ENCODE measurements at regions not wholly inside any gene's neighbourhood (a gene's known extent, or its start where the extent isn't known, plus 50 kb on each side); places are given as distances from the start of the nearest gene placed in this dataset.

DNA sequence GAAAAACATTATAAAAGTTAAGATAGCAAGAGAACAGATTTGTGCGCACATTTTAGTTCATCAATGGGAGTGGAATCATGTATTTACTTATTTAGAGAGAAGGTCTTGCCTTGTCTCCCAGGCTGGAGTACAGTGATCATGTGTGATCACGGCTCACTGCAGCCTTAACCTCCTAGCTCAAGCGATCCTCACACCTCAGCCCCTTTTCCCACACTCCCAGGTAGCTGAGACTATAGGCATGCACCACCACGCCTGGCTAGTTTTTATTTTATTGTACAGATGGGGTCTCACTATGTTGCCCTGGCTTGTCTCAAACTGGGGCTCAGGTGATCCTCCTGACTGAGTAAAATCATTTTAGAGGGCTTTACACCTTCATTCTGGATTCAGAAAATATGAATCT is 72.3 kb upstream of the ADGRF1 start:
- no peak for DNase-seq

DNA sequence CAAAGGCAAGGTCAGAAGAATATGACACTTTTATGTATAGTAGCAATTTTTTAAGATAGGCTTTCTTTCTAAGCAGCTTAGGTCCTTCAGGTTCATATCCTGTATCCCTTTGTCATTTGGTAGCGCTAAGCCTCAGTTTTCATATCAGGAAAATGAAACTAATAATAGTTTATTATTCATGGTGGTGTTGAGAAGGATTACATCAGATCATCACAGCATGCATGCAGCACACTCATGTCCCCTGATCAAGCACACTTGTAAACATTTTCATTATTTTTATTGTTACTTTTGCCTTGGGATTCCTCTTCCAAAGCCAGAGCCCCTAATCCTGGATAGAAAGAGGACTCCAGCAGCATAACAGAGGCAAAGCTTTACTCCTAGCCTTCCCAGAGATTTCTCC is 70.2 kb upstream of the ADGRF1 start:
- DNase-seq, result no peak

GRCh38 chr6:47111685-47112084 is 69.6 kb upstream of the ADGRF1 start:
- no peak for DNase-seq

DNA sequence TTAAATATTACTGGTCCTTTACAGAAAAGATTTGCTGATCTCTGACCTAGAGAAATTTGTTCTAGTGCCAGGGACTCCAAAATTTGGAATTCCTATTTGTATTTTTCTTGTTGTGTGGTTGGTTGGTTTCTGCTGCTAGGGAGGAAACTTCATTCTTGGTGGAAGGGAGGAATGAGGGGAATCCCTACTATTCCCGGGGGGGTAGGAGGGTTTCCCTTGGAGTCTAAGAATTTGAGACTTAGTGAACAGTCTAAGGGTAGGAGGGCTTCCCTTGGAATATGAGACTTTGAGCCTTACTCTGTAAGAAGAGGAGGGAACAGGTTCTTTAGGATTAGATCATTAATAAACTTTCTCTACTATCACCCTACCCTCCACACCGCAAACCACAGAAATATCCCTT is 67.1 kb upstream of the ADGRF1 start:
- no peak for DNase-seq

DNA sequence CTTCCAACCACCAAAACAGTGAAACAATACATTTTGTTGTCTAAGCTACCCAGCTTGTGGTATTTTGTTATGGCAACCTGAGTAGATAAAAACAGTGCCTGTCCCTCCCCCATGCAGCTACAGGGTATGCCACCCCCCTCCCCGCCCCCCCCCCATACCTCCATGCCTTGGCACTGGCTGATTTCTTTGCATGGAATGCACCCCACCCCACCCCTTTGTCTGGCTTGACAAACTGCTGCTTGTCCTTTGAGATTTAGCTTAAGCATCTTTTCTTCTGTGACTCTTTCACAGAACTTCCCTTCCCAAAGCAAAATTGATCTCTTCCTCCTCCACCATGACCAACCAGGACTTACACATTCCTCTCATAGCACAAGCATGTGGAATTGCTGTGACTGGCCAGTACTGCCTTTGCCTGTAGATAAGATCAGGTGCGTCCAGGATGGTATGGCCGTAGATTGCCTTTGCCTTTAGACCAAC is 64.6 kb upstream of the ADGRF1 start:
- no peak for DNase-seq

DNA sequence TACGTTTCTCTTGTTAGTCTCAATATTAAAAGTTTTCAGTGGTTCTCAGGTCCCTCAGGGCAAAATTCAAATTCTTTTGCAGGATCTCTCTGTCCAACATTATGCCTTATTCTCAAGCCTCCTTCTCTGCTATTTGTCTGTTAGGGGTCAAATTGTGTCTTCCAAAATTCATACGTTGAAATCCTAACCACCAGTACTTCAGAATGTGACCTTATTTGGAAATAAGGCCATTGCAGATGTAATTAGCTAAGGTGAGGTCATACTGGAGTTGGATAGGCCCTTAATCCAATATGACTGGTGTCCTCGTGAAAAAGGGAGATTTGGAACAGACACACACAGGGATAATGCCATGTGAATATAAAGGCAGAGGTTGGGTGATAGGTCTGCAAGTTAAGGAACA is 64.1 kb upstream of the ADGRF1 start:
- no peak for DNase-seq

- DNase-seq, result no peak
These were observed 63.5 kb upstream of the ADGRF1 start for GRCh38 chr6:47105469-47106178.

DNA sequence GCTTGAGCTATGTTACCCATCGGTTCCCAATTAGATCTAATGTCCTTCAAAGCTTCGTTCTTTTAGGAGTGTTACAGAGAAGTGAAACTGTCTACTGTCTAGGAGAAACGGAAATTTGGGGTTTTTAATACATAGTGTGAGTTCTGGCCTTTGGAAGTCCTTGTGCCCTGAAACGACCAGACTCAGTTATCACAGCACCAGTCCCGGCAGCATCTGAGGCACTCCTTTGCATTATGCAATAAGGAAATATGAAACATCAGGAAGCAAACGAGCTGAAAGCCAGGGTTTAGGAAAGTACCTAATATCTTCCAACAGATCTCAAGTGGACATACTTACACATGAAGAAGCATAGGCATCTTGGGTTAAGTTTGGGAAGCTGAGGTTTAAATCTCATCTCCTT is 61.8 kb upstream of the ADGRF1 start:
- no peak for DNase-seq

GRCh38 chr6:47102331-47102730 is 60.2 kb upstream of the ADGRF1 start:
- DNase-seq, result no peak

DNA sequence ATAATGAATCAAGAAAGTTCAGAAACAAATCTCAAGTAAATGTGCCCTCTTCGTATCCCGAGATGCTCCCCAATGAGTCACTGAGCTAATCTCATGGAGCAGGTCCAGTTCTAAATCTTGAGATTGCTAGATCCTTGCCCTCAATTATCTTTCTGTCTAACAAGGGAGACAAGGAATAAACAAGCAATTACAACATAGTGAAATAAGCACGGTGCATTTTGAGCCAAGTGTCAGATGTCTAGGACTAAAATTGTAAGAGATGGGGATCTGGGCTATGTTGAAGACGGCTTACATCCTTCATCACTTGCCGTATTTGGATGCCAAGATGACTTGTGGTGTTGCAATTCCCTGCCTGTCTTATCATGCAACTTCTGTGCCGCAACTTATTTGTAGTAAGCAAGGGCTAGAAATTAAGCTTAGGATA is 56.5 kb upstream of the ADGRF1 start:
- no peak for DNase-seq

DNA sequence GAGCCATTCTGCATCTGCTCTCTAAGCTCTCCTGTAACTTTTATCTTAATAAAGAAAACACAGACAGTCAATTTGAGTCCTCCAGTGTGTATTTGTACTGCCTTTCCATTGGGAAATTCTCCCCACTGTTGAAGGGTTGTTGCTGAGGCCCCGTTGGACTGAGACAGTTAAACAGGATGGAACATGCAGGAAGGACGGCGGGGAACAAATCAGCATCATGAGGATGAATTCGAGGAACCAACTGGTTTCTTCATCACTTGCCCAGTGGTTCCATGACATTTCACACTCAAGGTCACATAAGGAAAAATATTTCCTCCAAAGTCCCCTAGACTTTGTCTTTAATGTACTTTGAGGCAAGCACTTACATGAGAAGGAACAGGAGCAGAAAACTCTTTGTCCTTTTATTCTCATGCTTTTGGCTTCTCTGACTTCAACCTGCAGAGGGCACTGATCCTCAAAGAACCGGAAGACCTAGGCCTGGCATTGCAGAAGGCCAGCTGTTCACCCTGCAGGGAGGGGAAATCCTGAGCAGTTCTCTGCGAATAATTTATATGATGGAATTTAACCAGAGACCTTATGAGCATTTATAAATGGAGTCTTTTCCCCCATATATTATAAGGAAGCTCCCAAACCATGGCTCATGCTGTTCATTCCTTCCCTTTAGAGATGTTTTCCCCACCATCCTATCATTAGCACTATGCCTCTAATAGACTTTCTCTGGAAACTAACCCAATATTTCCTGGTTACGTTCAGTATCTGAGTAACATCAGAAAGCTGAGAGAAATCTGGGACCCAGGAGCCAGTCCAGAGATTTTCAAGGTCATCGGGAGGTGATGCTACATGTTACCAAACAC is 55.2 kb upstream of the ADGRF1 start:
- peak; percentile 23 for DNase-seq

GRCh38 chr6:47096211-47096895 is 54.2 kb upstream of the ADGRF1 start:
- DNase-seq, result no peak

GRCh38 chr6:47094241-47094925 is 52.3 kb upstream of the ADGRF1 start:
- no peak for DNase-seq

DNA sequence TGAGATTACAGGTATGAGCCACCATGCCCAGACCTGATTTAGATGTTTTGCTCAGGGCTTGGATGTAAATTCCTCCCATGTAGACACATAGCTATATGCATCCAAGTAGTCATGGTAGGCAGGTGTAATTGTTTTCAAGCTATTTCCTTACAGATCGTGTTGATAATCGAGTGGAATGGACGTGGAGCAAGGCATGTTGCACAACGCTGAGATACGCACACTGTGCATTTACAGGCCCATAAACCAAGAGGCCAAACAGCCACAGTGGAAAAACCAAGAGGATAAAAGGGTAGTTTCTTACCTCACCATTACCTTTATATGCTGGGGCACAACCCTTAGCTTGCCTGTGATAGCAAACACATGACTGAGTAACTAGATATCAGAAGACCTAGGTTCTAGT is 51.0 kb upstream of the ADGRF1 start:
- DNase-seq, result no peak

- no peak for DNase-seq
These were observed 49.9 kb upstream of the ADGRF1 start for GRCh38 chr6:47091886-47092668.

Measured in CD4-positive, alpha-beta T cell treated with Interleukin-6 for 4 hours (primary cell).